HepG2 (cell line): ENCODE measurements at regions not wholly inside any gene's neighbourhood (a gene's known extent, or its start where the extent isn't known, plus 50 kb on each side); places are given as distances from the start of the nearest gene placed in this dataset.
A peak's percentile ranks its signal among the peaks of the same experiment; 100 is the strongest.

Experiments
- ATAC-seq: fragments of 200-7000 bp; cut with Tn5 transposase; 3 replicates; pipeline ENCODE4 v1.9.1; 2020; ENCODE audit warnings: mild to moderate bottlenecking, moderate library complexity
- BruUV-seq: library from RNA; stranded (reverse); fragments of 400-500 nt; replicated peaks from 2 replicates; lab custom pipeline; 2021; lab: Mats Ljungman, UMichigan
- CTCF ChIA-PET: fragments of 300-600 bp; formaldehyde crosslinking; extraction: SDS; loops from one replicate; lab custom pipeline; 2021; ENCODE audit warnings: low total read pairs, inconsistent platforms, low intra/inter-chr PET ratio; lab: Yijun Ruan, JAX
- POLR2A ChIA-PET: fragments of 350-600 bp; sonication (Branson Sonifier 250); formaldehyde crosslinking; loops from one replicate; lab custom pipeline; 2020; ENCODE audit warnings: antibody characterized with exemption, inconsistent platforms; lab: Yijun Ruan, JAX
- DNase-seq: peaks from one replicate; pipeline ENCODE4 v3.0.0-alpha.2; 2015; ENCODE audit warnings: low spot score
- FAIRE-seq: peaks from 3 replicates; lab custom pipeline; 2011; peaks lifted over from hg19 to GRCh38; lab: Jason Lieb, UNC
- H2AFZ ChIP-seq: one replicate; pipeline ENCODE4 v1.6.1; 2011; ENCODE audit warnings: low read length, inconsistent platforms
- H3K27ac ChIP-seq: fragments of 300-600 bp; 3 replicates; pipeline ENCODE4 v1.8.0; 2011; ENCODE audit warnings: mixed run types, mild to moderate bottlenecking, mixed read lengths, low read length, inconsistent platforms; ENCODE audit not compliant: insufficient read depth; ENCODE audit errors: extremely low read length
- H3K27me3 ChIP-seq, 2 experiments: fragments of 200-600 bp in 1 of 2; 2 replicates in 1 of 2; 3 replicates in 1 of 2; pipeline versions ENCODE4 v1.6.0 to v1.8.0; 2011; ENCODE audit warnings: low read length in 2 of 2, mild to moderate bottlenecking in 2 of 2, moderate library complexity in 2 of 2, inconsistent platforms in 1 of 2; ENCODE audit not compliant: insufficient read depth in 2 of 2, control insufficient read depth in 1 of 2
- H3K36me3 ChIP-seq, 2 experiments: fragments of 200-600 bp in 1 of 2; replicated peaks in 1 of 2; 2 replicates in 1 of 2; 3 replicates in 1 of 2; pipeline versions ENCODE4 v1.5.1 to v1.8.0; 2011; ENCODE audit warnings: low read length in 2 of 2, inconsistent platforms in 1 of 2; ENCODE audit not compliant: insufficient read depth in 2 of 2, control insufficient read depth in 1 of 2
- H3K4me1 ChIP-seq: 2 replicates; pipeline ENCODE4 v1.5.1; 2012; ENCODE audit warnings: low read length, inconsistent platforms; ENCODE audit not compliant: insufficient read depth
- H3K4me2 ChIP-seq: 2 replicates; pipeline ENCODE4 v1.6.0; 2011; ENCODE audit warnings: low read depth, low read length, inconsistent platforms
- H3K4me3 ChIP-seq, 3 experiments: fragments of 200-600 bp in 1 of 3; sonication (generic), shearing (Covaris generic) in 1 of 3; replicated peaks in 1 of 3; 2 replicates each; pipeline ENCODE4 v1.5.1; 2011 to 2016; ENCODE audit warnings: low read length in 3 of 3, inconsistent platforms in 2 of 3, low read depth in 2 of 3, mild to moderate bottlenecking in 2 of 3, control low read depth in 1 of 3, mixed read lengths in 1 of 3; ENCODE audit not compliant: insufficient read depth in 1 of 3
- H3K79me2 ChIP-seq: one replicate; pipeline ENCODE4 v1.6.1; 2011; ENCODE audit warnings: low read length, inconsistent platforms; ENCODE audit not compliant: insufficient read depth
- H3K9ac ChIP-seq: 2 replicates; pipeline ENCODE4 v1.6.0; 2011; ENCODE audit warnings: mild to moderate bottlenecking, low read depth, low read length, inconsistent platforms; ENCODE audit not compliant: insufficient read depth
- H3K9me3 ChIP-seq: 2 replicates; pipeline ENCODE4 v1.5.1; 2012; ENCODE audit warnings: mild to moderate bottlenecking, low read length
- H4K20me1 ChIP-seq: 2 replicates; pipeline ENCODE4 v1.6.0; 2011; ENCODE audit warnings: inconsistent platforms, mild to moderate bottlenecking, low read length, moderate library complexity; ENCODE audit not compliant: insufficient read depth
- GATAD2A ChIP-seq: IDR thresholded peaks from 2 replicates; pipeline ENCODE4 v1.6.1; 2016
- HHEX ChIP-seq: IDR thresholded peaks from 2 replicates; pipeline ENCODE4 v1.6.1; 2016; ENCODE audit warnings: control low read depth
- HNF4A ChIP-seq: sonication (generic); formaldehyde crosslinking; IDR thresholded peaks from 2 replicates; pipeline ENCODE4 v1.4.0; 2020; ENCODE audit warnings: missing genetic modification reagents
- PPARG ChIP-seq: conservative IDR thresholded peaks from 2 replicates; pipeline ENCODE4 v1.6.1; 2016; ENCODE audit warnings: missing biosample characterization, missing genetic modification reagents
- RXRB ChIP-seq: IDR thresholded peaks from 2 replicates; pipeline ENCODE4 v1.6.1; 2016; ENCODE audit warnings: borderline replicate concordance, missing genetic modification reagents, missing compliant biosample characterization
- SAFB2 ChIP-seq: sonication (generic); formaldehyde crosslinking; IDR thresholded peaks from 2 replicates; pipeline ENCODE4 v1.5.1; 2020; ENCODE audit warnings: missing genetic modification reagents, low read depth, mild to moderate bottlenecking, borderline replicate concordance
- SETDB1 ChIP-seq: sonication (generic); formaldehyde crosslinking; IDR thresholded peaks from 2 replicates; pipeline ENCODE4 v1.5.1; 2020; ENCODE audit warnings: missing genetic modification reagents, mild to moderate bottlenecking, borderline replicate concordance
- SIX4 ChIP-seq: sonication (generic); formaldehyde crosslinking; IDR thresholded peaks from 2 replicates; pipeline ENCODE4 v1.4.0; 2020; ENCODE audit warnings: missing genetic modification reagents
- SP5 ChIP-seq: IDR thresholded peaks from 2 replicates; pipeline ENCODE4 v1.6.1; 2016; ENCODE audit warnings: low read depth, borderline replicate concordance
- ZIK1 ChIP-seq: sonication (generic); formaldehyde crosslinking; IDR thresholded peaks from 2 replicates; pipeline ENCODE4 v1.5.0; 2020; ENCODE audit warnings: mild to moderate bottlenecking, low read depth, missing genetic modification reagents, borderline replicate concordance
- ZNF12 ChIP-seq: sonication (generic); formaldehyde crosslinking; IDR thresholded peaks from 2 replicates; pipeline ENCODE4 v1.5.0; 2020; ENCODE audit warnings: missing genetic modification reagents
- ZNF24 ChIP-seq: fragments of 450-650 bp; IDR thresholded peaks from 2 replicates; pipeline ENCODE4 v1.6.1; 2017; ENCODE audit warnings: antibody characterized with exemption, mild to moderate bottlenecking
- ZNF251 ChIP-seq: sonication (generic); formaldehyde crosslinking; IDR thresholded peaks from 2 replicates; pipeline ENCODE4 v1.9.0; 2021; ENCODE audit warnings: mild to moderate bottlenecking, missing genetic modification reagents
- ZNF354B ChIP-seq: sonication (generic); formaldehyde crosslinking; IDR thresholded peaks from 2 replicates; pipeline ENCODE4 v1.8.0; 2022; ENCODE audit warnings: mild to moderate bottlenecking, missing genetic modification reagents
- ZNF547 ChIP-seq: sonication (generic); formaldehyde crosslinking; IDR thresholded peaks from 2 replicates; pipeline ENCODE4 v1.5.1; 2020; ENCODE audit warnings: mild to moderate bottlenecking, missing genetic modification reagents
- ZNF746 ChIP-seq: sonication (generic); formaldehyde crosslinking; IDR thresholded peaks from 2 replicates; pipeline ENCODE4 v1.8.0; 2022; ENCODE audit warnings: mild to moderate bottlenecking, missing genetic modification reagents
- WGBS: methylation state at CpG from one replicate; pipeline ENCODE4 v1.1.6; 2017; ENCODE audit warnings: low lambda C conversion rate; 5-methylcytosine and 5-hydroxymethylcytosine counted together
- in situ Hi-C: cut with HindIII; loops from 2 replicates; pipeline ENCODE4 v1.10.0; 2017; ENCODE audit warnings: low pct_unique_long_range_greater_than_20kb; ENCODE audit not compliant: extremely low pct_ligation_motif_present
- intact Hi-C: fragments of 100-400 bp; cut with micrococcal nuclease; formaldehyde crosslinking; loops from one replicate; pipeline ENCODE4 v1.10.0; 2022; ENCODE audit not compliant: unreplicated experiment
- TF ChIP-seq, protein P1 (sequence below): sonication (generic); formaldehyde crosslinking; IDR thresholded peaks from 2 replicates; pipeline ENCODE4 v1.4.0; 2020; ENCODE audit warnings: missing genetic modification reagents
- TF ChIP-seq, protein P2 (sequence below): IDR thresholded peaks from 2 replicates; pipeline ENCODE4 v1.6.1; 2016; ENCODE audit warnings: missing biosample characterization, missing genetic modification reagents, low read depth
- TF ChIP-seq, protein P3 (sequence below): sonication (generic); formaldehyde crosslinking; IDR thresholded peaks from 2 replicates; pipeline ENCODE4 v1.8.1; 2022; ENCODE audit warnings: low read depth, mild to moderate bottlenecking, missing genetic modification reagents

DNA sequence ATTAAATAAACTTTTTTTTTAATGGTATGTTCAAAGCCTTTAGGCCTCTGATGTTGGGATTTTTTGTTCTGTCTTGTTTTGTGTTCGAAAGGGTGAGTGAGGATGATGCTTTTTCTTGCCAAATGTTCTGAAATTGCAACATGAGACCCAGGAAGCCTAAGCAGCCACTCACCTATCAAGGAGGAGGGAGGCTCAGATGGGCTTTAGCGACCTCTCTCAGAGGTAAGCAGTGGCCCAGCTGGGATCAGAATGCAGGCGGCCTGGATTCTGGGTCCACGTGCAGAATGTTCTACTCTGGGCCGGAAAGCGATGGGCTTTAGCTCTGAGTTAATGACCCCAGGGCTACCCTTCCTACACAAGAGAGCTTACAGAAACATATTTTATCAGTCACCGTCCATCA is 386.6 kb downstream of the SOX9 start (continued):
- TF ChIP-seq, protein P1, sequence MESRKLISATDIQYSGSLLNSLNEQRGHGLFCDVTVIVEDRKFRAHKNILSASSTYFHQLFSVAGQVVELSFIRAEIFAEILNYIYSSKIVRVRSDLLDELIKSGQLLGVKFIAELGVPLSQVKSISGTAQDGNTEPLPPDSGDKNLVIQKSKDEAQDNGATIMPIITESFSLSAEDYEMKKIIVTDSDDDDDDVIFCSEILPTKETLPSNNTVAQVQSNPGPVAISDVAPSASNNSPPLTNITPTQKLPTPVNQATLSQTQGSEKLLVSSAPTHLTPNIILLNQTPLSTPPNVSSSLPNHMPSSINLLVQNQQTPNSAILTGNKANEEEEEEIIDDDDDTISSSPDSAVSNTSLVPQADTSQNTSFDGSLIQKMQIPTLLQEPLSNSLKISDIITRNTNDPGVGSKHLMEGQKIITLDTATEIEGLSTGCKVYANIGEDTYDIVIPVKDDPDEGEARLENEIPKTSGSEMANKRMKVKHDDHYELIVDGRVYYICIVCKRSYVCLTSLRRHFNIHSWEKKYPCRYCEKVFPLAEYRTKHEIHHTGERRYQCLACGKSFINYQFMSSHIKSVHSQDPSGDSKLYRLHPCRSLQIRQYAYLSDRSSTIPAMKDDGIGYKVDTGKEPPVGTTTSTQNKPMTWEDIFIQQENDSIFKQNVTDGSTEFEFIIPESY (CRISPR knock-in tag) = peak; percentile 48; the same call in 1 of the 2 replicates

DNA sequence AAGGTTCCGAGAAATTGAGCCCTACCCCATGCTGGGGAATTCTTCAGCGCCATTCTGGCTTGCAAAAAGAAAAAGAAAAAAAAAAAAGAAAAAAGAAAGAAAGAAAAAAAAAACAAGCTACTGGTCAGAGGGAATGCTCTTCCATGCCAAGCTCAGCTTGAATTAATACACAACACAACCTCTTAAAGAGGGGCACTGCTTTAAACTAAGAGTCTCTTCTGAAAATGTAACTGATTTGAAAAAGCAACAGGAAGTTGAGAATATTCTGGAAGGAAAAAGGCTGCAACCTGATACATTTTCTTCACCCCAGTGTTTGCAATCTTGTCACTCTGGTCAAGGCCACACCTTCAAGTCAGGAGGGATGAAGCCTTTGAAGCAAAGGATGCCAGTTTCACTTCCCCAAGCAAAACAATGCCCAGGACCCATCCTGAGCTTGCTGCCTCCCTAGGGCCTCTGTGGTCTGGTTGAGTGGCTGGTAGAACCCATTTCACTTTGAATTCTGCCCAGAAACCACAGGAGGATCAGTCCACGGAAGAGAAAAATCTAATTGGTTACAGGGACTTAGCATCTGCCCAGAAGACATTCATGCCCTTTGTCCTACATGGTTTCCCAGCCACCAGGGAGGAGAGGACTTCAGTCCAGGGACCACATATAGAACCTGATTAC is 389.7 kb downstream of the SOX9 start:
- Histone ChIP-seq H3K79me2 (peaks cover 86% of the 10 kb centered on the region), H3K9ac (no peak overlapping the region), H3K4me3 (no peak overlapping the region), H2AFZ (no peak overlapping the region), H3K4me2 (peak overlapping the region; percentile 18; the same call in 1 of the 2 replicates), H4K20me1 (peaks cover 1% of the 10 kb centered on the region; the same call in 1 of the 2 replicates), H3K4me1 (peaks cover 66% of the 10 kb centered on the region), H3K27ac (no peak overlapping the region), H3K36me3 (no peaks in the 10 kb centered on the region), H3K9me3 (no peaks in the 10 kb centered on the region), H3K27me3 (no peaks in the 10 kb centered on the region)
- peak; percentile 50 for ATAC-seq
- WGBS = 90% methylated on average over 3 of the region's 3 CpGs
- in situ Hi-C loops (no loop called here), intact Hi-C loops (no loop called here)
- no peak for DNase-seq
- CTCF ChIA-PET = no interaction called here
- BruUV-seq = no TSS peak
- POLR2A ChIA-PET = interaction anchor here (0.6 to 1.1 kb wide), 4 partner anchors 8 to 98 kb away, joined by 3 read pairs; no protein-coding TSS in a partner anchor
- no peak for FAIRE-seq
- TF ChIP-seq ZNF251 (CRISPR knock-in tag) (no peak), ZIK1 (CRISPR knock-in tag) (no peak), PPARG (CRISPR knock-in tag) (peak; percentile 93), ZNF12 (CRISPR knock-in tag) (no peak), GATAD2A (CRISPR knock-in tag) (0 out of 2 replicates have a peak, but pooled peaks have one; percentile 20), ZNF24 (no peak), ZNF354B (CRISPR knock-in tag) (no peak), SETDB1 (CRISPR knock-in tag) (no peak), ZNF746 (CRISPR knock-in tag) (no peak), HHEX (CRISPR knock-in tag) (no peak), SP5 (no peak), RXRB (CRISPR knock-in tag) (peak; percentile 66; the same call in 1 of the 2 replicates), SIX4 (CRISPR knock-in tag) (peak; percentile 82), ZNF547 (CRISPR knock-in tag) (no peak), SAFB2 (CRISPR knock-in tag) (no peak), HNF4A (peak; percentile 52)
- TF ChIP-seq, protein P2, sequence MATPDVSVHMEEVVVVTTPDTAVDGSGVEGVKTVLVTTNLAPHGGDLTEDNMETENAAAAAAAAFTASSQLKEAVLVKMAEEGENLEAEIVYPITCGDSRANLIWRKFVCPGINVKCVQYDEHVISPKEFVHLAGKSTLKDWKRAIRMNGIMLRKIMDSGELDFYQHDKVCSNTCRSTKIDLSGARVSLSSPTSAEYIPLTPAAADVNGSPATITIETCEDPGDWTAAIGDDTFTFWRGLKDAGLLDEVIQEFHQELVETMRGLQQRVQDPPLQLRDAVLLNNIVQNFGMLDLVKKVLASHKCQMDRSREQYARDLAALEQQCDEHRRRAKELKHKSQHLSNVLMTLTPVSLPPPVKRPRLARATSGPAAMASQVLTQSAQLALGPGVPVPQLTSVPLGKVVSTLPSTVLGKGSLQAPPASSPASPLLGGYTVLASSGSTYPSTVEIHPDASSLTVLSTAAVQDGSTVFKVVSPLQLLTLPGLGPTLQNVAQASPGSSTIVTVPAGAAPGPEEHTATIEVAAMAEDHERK (CRISPR knock-in tag) = no peak
- TF ChIP-seq, protein P3, sequence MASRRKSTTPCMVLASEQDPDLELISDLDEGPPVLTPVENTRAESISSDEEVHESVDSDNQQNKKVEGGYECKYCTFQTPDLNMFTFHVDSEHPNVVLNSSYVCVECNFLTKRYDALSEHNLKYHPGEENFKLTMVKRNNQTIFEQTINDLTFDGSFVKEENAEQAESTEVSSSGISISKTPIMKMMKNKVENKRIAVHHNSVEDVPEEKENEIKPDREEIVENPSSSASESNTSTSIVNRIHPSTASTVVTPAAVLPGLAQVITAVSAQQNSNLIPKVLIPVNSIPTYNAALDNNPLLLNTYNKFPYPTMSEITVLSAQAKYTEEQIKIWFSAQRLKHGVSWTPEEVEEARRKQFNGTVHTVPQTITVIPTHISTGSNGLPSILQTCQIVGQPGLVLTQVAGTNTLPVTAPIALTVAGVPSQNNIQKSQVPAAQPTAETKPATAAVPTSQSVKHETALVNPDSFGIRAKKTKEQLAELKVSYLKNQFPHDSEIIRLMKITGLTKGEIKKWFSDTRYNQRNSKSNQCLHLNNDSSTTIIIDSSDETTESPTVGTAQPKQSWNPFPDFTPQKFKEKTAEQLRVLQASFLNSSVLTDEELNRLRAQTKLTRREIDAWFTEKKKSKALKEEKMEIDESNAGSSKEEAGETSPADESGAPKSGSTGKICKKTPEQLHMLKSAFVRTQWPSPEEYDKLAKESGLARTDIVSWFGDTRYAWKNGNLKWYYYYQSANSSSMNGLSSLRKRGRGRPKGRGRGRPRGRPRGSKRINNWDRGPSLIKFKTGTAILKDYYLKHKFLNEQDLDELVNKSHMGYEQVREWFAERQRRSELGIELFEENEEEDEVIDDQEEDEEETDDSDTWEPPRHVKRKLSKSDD (CRISPR knock-in tag) = no peak
